HepG2 (cell line): ENCODE measurements at regions not wholly inside any gene's neighbourhood (a gene's known extent, or its start where the extent isn't known, plus 50 kb on each side); places are given as distances from the start of the nearest gene placed in this dataset.

Experiments used
- PAF1 ChIP-seq: IDR thresholded peaks from 2 replicates; pipeline ENCODE4 v1.6.1; 2016; ENCODE audit warnings: missing genetic modification reagents, missing compliant biosample characterization
- ZNF407 ChIP-seq: sonication (generic); formaldehyde crosslinking; IDR thresholded peaks from one replicate; pipeline ENCODE4 v1.5.1; 2020; ENCODE audit warnings: mild to moderate bottlenecking, missing genetic modification reagents; ENCODE audit errors: not compliant biosample characterization
- ZNF652 ChIP-seq: IDR thresholded peaks from 2 replicates; pipeline ENCODE4 v1.6.1; 2016; ENCODE audit warnings: low read depth, borderline replicate concordance
- ZSCAN25 ChIP-seq: sonication (generic); formaldehyde crosslinking; IDR thresholded peaks from 2 replicates; pipeline ENCODE4 v1.8.0; 2022; ENCODE audit warnings: mild to moderate bottlenecking, missing genetic modification reagents

- TF ChIP-seq ZNF652, result no peak
- no peak for TF ChIP-seq PAF1
- no peak for TF ChIP-seq ZNF407 (CRISPR knock-in tag)
- no peak for TF ChIP-seq ZSCAN25 (CRISPR knock-in tag)
These were observed 53.0 kb upstream of the TMCO5A start (continued) for GRCh38 chr15:37881237-37882013.
